H9 (cell line): ENCODE measurements at regions not wholly inside any gene's neighbourhood (a gene's known extent, or its start where the extent isn't known, plus 50 kb on each side); places are given as distances from the start of the nearest gene placed in this dataset.

Experiments used
- DNase-seq: peaks from one replicate; pipeline ENCODE4 v3.0.0-alpha.2; 2017
- H2AFZ ChIP-seq: one replicate; pipeline ENCODE4 v1.6.1; 2013; ENCODE audit warnings: mild to moderate bottlenecking, low read length, control low read depth, moderate library complexity
- H2AK5ac ChIP-seq: 2 replicates; pipeline ENCODE4 v1.6.1; 2013; ENCODE audit warnings: low read length, control low read depth, mixed read lengths; ENCODE audit not compliant: insufficient read length
- H2BK120ac ChIP-seq: one replicate; pipeline ENCODE4 v1.6.1; 2013; ENCODE audit warnings: low read depth, mild to moderate bottlenecking, low read length, control low read depth, inconsistent platforms; ENCODE audit not compliant: poor library complexity, severe bottlenecking
- H2BK12ac ChIP-seq: 2 replicates; pipeline ENCODE4 v1.6.1; 2013; ENCODE audit warnings: low read length, control low read depth, mixed read lengths, low read depth; ENCODE audit not compliant: insufficient read length
- H2BK15ac ChIP-seq: 2 replicates; pipeline ENCODE4 v1.6.1; 2013; ENCODE audit warnings: low read depth, low read length, control low read depth
- H2BK20ac ChIP-seq: one replicate; pipeline ENCODE4 v1.6.1; 2013; ENCODE audit warnings: low read depth, mild to moderate bottlenecking, low read length, control low read depth, inconsistent platforms; ENCODE audit not compliant: poor library complexity, severe bottlenecking
- H2BK5ac ChIP-seq: 2 replicates; pipeline ENCODE4 v1.6.1; 2013; ENCODE audit warnings: low read length, control low read depth, mixed read lengths; ENCODE audit not compliant: insufficient read length
- H3K14ac ChIP-seq: 2 replicates; pipeline ENCODE4 v1.6.1; 2013; ENCODE audit warnings: low read length, control low read depth; ENCODE audit not compliant: insufficient read depth
- H3K18ac ChIP-seq: 2 replicates; pipeline ENCODE4 v1.6.1; 2013; ENCODE audit warnings: low read depth, mild to moderate bottlenecking, mixed read lengths, low read length, control low read depth; ENCODE audit not compliant: insufficient read length
- H3K23ac ChIP-seq: 2 replicates; pipeline ENCODE4 v1.6.1; 2013; ENCODE audit warnings: low read length, control low read depth, mixed read lengths, low read depth; ENCODE audit not compliant: insufficient read length
- H3K23me2 ChIP-seq: 2 replicates; pipeline ENCODE4 v1.6.1; 2013; ENCODE audit warnings: low read depth, mild to moderate bottlenecking, mixed read lengths, low read length, control low read depth; ENCODE audit not compliant: insufficient read length, poor library complexity, severe bottlenecking
- H3K27ac ChIP-seq: 2 replicates; pipeline ENCODE4 v1.5.1; 2013; ENCODE audit warnings: low read length, control low read depth, mixed read lengths, low read depth; ENCODE audit not compliant: insufficient read length
- H3K27me3 ChIP-seq: 2 replicates; pipeline ENCODE4 v1.6.1; 2013; ENCODE audit warnings: low read length, control low read depth, inconsistent platforms; ENCODE audit not compliant: insufficient read depth
- H3K4ac ChIP-seq: 2 replicates; pipeline ENCODE4 v1.6.1; 2013; ENCODE audit warnings: low read depth, mild to moderate bottlenecking, control low read depth, inconsistent platforms, low read length, moderate library complexity
- H3K4me1 ChIP-seq: 2 replicates; pipeline ENCODE4 v1.6.1; 2013; ENCODE audit warnings: low read length, control low read depth, inconsistent platforms; ENCODE audit not compliant: insufficient read depth
- H3K4me2 ChIP-seq: 2 replicates; pipeline ENCODE4 v1.6.1; 2013; ENCODE audit warnings: low read length, control low read depth, mixed read lengths; ENCODE audit not compliant: insufficient read length, insufficient read depth
- H3K56ac ChIP-seq: 2 replicates; pipeline ENCODE4 v1.6.1; 2013; ENCODE audit warnings: low read depth, mild to moderate bottlenecking, mixed read lengths, low read length, control low read depth; ENCODE audit not compliant: insufficient read length
- H3K79me1 ChIP-seq: 2 replicates; pipeline ENCODE4 v1.6.1; 2013; ENCODE audit warnings: low read depth, mild to moderate bottlenecking, moderate library complexity, low read length, control low read depth, inconsistent platforms; ENCODE audit not compliant: insufficient read depth, poor library complexity, severe bottlenecking
- H3K79me2 ChIP-seq: 2 replicates; pipeline ENCODE4 v1.6.1; 2013; ENCODE audit warnings: low read length, control low read depth, inconsistent platforms; ENCODE audit not compliant: insufficient read depth
- H3K9ac ChIP-seq: 2 replicates; pipeline ENCODE4 v1.6.1; 2013; ENCODE audit warnings: low read length, control low read depth, mixed read lengths; ENCODE audit not compliant: insufficient read length; ENCODE audit errors: extremely low read depth
- H3K9me3 ChIP-seq: one replicate; pipeline ENCODE4 v1.6.1; 2013; ENCODE audit warnings: low read depth, low read length, inconsistent platforms; ENCODE audit not compliant: control insufficient read depth
- H3T11ph ChIP-seq: one replicate; pipeline ENCODE4 v1.6.1; 2013; ENCODE audit warnings: mild to moderate bottlenecking, low read length, control low read depth, inconsistent platforms
- H4K20me1 ChIP-seq: one replicate; pipeline ENCODE4 v1.6.1; 2013; ENCODE audit not compliant: control insufficient read depth, insufficient read length, insufficient read depth
- H4K5ac ChIP-seq: 2 replicates; pipeline ENCODE4 v1.6.1; 2013; ENCODE audit warnings: low read depth, mild to moderate bottlenecking, mixed read lengths, low read length, control low read depth; ENCODE audit not compliant: insufficient read length
- H4K8ac ChIP-seq: replicated peaks from 2 replicates; pipeline ENCODE4 v1.6.1; 2013; ENCODE audit warnings: low read length, control low read depth, mixed read lengths, low read depth; ENCODE audit not compliant: insufficient read length
- H4K91ac ChIP-seq: 2 replicates; pipeline ENCODE4 v1.6.1; 2013; ENCODE audit warnings: low read depth, mild to moderate bottlenecking, moderate library complexity, mixed read lengths, low read length, control low read depth; ENCODE audit not compliant: insufficient read length
- H3K27ac Mint-ChIP-seq, 3 experiments: 2 replicates in 2 of 3; 3 replicates in 1 of 3; pipeline ENCODE4 v1.8.0; 2020 to 2021; ENCODE audit warnings: mixed read lengths in 3 of 3, mild to moderate bottlenecking in 1 of 3, moderate library complexity in 1 of 3
- H3K27me3 Mint-ChIP-seq: 2 replicates; pipeline ENCODE4 v1.8.0; 2021; ENCODE audit warnings: low read depth, mild to moderate bottlenecking, moderate library complexity, mixed read lengths
- H3K36me3 Mint-ChIP-seq, 3 experiments: 2 replicates in 2 of 3; 3 replicates in 1 of 3; pipeline ENCODE4 v1.8.0; 2020 to 2021; ENCODE audit warnings: low read depth in 3 of 3, mixed read lengths in 3 of 3; ENCODE audit not compliant: insufficient read depth in 1 of 3
- H3K4me1 Mint-ChIP-seq, 2 experiments: 2 replicates each; pipeline ENCODE4 v1.8.0; 2020; ENCODE audit warnings: mixed read lengths in 2 of 2
- H3K4me3 Mint-ChIP-seq, 2 experiments: 2 replicates in 1 of 2; 3 replicates in 1 of 2; pipeline ENCODE4 v1.8.0; 2020 to 2021; ENCODE audit warnings: mild to moderate bottlenecking in 2 of 2, mixed read lengths in 2 of 2, moderate library complexity in 1 of 2
- H3K9me3 Mint-ChIP-seq, 2 experiments: 2 replicates in 1 of 2; 3 replicates in 1 of 2; pipeline ENCODE4 v1.8.0; 2020; ENCODE audit warnings: mild to moderate bottlenecking in 2 of 2, mixed read lengths in 2 of 2, moderate library complexity in 1 of 2
- CTCF ChIP-seq: fragments of 200-600 bp; sonication (generic); conservative IDR thresholded peaks from 3 replicates; pipeline ENCODE4 v1.8.0; 2021; ENCODE audit warnings: antibody characterized with exemption, mild to moderate bottlenecking
- WGBS: extraction: QIAGEN DNeasy Blood & Tissue Kit; methylation state at CpG from one replicate; pipeline ENCODE4 v1.1.7; 2013; ENCODE audit warnings: missing lambda C conversion rate, low lambda C conversion rate, mixed read lengths; ENCODE audit not compliant: insufficient read length; ENCODE audit errors: extremely low coverage; 5-methylcytosine and 5-hydroxymethylcytosine counted together

GRCh38 chr11:115926138-115926537, 421.9 kb upstream of the CADM1 start:
- H4K91ac ChIP-seq, result no peak overlapping the region
- H3K18ac ChIP-seq, result no peak overlapping the region
- H3K23me2 ChIP-seq, result no peaks in the 10 kb centered on the region
- H3K27me3 Mint-ChIP-seq, result peaks cover 58% of the 10 kb centered on the region
- H2BK120ac ChIP-seq, result no peak overlapping the region
- no peak overlapping the region for H3K27ac Mint-ChIP-seq
- H2BK5ac ChIP-seq, result no peak overlapping the region
- H2AFZ ChIP-seq, result no peak overlapping the region
- H2BK15ac ChIP-seq, result no peak overlapping the region
- H3K23ac ChIP-seq, result no peak overlapping the region
- peaks cover 12 to 25% of the 10 kb centered on the region in 2 experiments for H3K4me1 Mint-ChIP-seq
- no peak overlapping the region for H3K4ac ChIP-seq
- H2AK5ac ChIP-seq, result no peak overlapping the region
- H4K5ac ChIP-seq, result no peak overlapping the region
- H2BK12ac ChIP-seq, result no peak overlapping the region
- H3K4me3 Mint-ChIP-seq, result no peak overlapping the region
- H3K14ac ChIP-seq, result no peak overlapping the region
- no peaks in the 10 kb centered on the region for H3K79me2 ChIP-seq
- no peaks in the 10 kb centered on the region; a peak in 1 of 7 replicates for H3K36me3 Mint-ChIP-seq
- no peaks in the 10 kb centered on the region; a peak in 1 of 5 replicates for H3K9me3 Mint-ChIP-seq
- WGBS, result no CpG with 5 or more reads among the region's 5 CpGs
- H3K9ac ChIP-seq, result no peak overlapping the region
- DNase-seq, result no peak
- H3T11ph ChIP-seq, result no peak overlapping the region
- no peak overlapping the region for H2BK20ac ChIP-seq
- H3K4me2 ChIP-seq, result no peak overlapping the region
- no peak for TF ChIP-seq CTCF
- no peaks in the 10 kb centered on the region for H4K20me1 ChIP-seq
- no peaks in the 10 kb centered on the region for H3K79me1 ChIP-seq
- H3K27me3 ChIP-seq, result no peaks in the 10 kb centered on the region
- peaks cover 10% of the 10 kb centered on the region; the same call in 1 of the 2 replicates for H3K4me1 ChIP-seq
- no peak overlapping the region for H3K27ac ChIP-seq
- H3K56ac ChIP-seq, result no peak overlapping the region
- H4K8ac ChIP-seq, result no peak overlapping the region
- no peaks in the 10 kb centered on the region for H3K9me3 ChIP-seq
